Fibroblast of skin of left biceps (primary cell): ENCODE measurements at regions not wholly inside any gene's neighbourhood (a gene's known extent, or its start where the extent isn't known, plus 50 kb on each side); places are given as distances from the start of the nearest gene placed in this dataset.

Experiments used
- DNase-seq, 2 experiments: peaks; one replicate each; pipeline ENCODE4 v3.0.0-alpha.2; 2013; ENCODE audit warnings: low read depth in 2 of 2

DNA sequence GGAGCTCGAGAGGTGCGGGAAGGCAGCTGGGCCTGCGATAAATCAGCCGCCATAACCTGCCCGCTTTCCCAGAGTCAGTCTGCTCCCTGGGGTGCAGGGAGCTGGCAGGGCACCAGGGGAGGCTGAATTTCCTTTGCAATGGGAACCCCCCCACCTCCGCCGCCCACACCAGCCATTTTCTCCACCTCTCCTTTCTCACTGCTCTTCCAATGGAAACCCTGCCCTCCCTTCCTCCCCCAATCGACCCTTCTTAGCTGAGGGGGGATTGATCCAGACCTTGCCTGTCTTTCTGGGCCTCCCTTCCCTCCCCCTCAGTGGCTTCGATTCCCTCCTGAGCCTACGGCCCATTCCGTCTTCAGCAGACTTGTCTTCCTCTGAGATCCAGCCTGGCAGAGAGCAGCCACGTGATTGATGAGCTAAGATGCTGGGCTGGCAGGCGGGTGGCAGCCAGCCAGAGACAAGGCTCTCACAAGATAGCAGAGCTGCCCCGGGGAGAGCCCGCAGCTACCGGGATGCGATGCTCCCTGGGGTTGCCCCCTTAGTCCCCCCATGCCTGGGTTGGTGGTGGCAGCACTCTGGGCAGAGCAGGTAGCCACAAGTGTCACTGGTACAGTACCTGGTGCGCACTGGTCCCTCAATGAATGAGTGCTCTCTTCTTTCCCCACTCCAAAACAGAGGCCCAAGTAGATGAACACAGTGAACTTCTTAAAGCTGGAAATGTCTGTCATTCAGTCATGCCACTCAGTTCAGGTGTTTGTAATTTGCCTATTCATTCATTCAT, 53.7 kb upstream of the FABP6 start:
- DNase-seq = no peak

DNA sequence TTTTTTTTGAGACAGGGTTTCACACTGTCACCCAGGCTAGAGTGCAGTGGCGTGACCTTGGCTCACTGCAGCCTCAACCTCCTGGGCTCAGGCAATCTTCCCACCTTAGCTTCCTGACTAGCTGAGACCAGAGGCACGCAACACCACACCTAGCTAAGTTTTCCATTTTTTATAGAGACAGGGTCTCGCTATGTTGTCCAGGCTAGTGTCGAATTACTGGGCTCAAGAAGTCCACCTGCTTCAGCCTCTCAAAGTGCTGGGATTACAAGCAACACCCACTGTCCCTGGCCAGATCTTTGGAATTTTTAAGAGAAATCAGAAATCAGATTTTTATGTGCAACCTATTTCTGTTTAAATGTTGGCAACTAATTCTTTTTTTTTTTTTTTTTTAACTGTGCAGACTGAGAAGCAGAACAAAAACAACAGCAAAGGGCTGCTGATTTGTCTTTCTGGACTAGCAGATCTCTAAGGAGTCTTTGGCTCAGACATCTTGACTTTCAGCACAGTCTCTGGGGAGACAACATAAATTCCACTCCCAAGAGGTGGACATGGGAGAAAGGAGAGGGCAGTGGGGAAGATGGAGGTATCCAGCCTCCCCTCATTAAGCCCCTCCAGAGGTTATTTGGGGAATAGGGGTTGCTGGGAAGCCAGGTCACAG, 54.4 kb upstream of the FABP6 start:
- no peak for DNase-seq

DNA sequence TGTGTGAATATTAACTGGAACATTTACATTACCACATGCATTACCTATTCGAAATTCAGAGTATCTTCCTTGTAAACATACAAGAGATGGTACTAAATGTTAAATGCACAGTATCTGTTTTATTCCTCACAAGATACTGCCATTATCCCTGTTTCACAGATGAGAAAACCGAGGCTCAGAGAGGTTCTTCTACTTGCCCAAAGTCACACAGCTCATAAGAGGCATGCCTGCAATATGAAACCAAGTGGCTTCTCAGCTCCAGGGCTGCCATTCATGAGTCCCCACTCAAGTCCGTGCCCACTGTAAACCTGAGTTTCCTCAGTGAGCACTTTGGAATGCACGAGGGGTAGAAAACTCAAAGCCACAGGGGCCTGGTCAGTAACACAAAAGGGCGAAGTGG, 55.0 kb upstream of the FABP6 start:
- DNase-seq = no peak

DNA sequence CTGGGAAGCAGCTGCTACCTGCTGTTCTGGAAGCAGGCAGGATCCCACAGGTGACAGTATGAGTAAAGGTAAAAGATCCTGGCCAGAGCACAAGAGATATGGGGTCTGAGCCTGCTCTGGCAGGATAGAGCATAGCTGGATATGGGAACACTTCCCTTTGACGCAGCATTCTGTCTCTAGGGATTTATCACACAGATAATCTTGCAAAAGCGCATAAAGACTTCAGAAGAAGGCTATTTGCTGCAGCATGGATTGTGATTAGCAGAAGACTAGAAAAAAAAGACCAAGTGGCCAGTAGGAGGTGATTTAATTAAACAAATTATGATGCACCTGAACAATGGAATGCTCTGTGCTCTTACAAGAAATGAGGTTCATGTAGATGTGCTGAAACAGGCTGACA, 52.4 kb upstream of the PWWP2A start:
- DNase-seq = no peak

DNA sequence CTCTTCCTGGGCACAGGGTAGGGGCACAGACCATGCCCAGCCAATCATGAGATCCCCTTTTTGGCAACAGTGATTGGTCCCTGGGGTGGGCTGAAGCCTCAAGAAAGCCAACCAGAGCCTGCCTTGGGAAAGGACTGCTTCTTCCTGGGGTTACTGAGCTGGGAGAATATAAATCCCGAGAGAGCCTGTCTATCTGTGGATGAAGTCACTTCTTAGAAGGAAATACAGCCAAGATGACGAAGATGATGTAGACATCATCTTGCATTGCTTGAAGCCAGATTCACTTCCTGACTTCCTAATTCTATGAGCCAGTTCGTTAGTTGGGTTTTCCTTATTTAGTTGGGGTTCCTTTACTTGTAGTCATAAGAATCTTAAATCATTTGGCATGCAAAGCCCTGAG, 50.1 kb upstream of the PWWP2A start:
- DNase-seq = peak; percentile 69 to 77
